SK-N-SH treated with all-trans-retinoic acid at 6 μM for 48 hours (cell line): ENCODE measurements at regions not wholly inside any gene's neighbourhood (a gene's known extent, or its start where the extent isn't known, plus 50 kb on each side); places are given as distances from the start of the nearest gene placed in this dataset.
"Not testable (repeated sequence)": the region's sequence is repeated elsewhere in the genome, so short reads cannot be mapped to it uniquely, and the experiment has no call there.

Experiments used
- ISL1 ChIP-seq: fragments of 250-450 bp; sonication (Bioruptor Pico); IDR thresholded peaks from 2 replicates; pipeline ENCODE4 v2.1.2; 2022; ENCODE audit warnings: mild to moderate bottlenecking, moderate library complexity
- ZFP30 ChIP-seq: fragments of 450-650 bp; formaldehyde crosslinking; IDR thresholded peaks from 2 replicates; pipeline ENCODE4 v1.5.0; 2022; ENCODE audit warnings: mild to moderate bottlenecking, moderate library complexity

DNA sequence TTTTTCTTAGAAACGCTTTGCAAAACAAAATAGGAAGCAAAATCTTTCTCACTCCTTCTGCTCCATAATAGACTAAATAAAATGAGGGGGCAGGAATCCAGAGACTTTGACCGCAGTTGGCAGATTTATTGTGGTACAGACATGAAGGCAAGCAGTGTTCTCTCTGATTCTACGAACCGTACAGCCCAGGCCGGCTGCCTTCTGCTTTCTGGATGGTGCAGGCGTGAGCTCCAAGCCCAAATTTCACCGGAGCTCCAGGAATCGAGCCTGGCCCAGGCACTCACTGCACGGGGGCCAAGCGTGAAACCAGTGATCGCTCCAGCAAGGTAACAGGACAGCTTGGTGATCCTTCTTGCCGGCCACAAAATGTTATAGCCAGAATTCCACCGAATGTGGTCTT, 202.9 kb downstream of the GOLGA6L6 start:
- TF ChIP-seq ZFP30, ISL1 (CRISPR knock-in tag): not testable (repeated sequence)
